Adrenal gland (tissue), 5 donors: ENCODE measurements at regions not wholly inside any gene's neighbourhood (a gene's known extent, or its start where the extent isn't known, plus 50 kb on each side); places are given as distances from the start of the nearest gene placed in this dataset.

ENCODE experiments used
- POLR2A ChIP-seq, 2 donors: fragments of 450-650 bp; IDR thresholded peaks; one replicate each; pipeline ENCODE4 v1.6.1; 2017; ENCODE audit warnings: antibody characterized with exemption in 2 of 2, mild to moderate bottlenecking in 2 of 2, moderate library complexity in 1 of 2
- TF ChIP-seq, protein P1 (sequence below), 6 experiments: fragments of 450-650 bp in 4 of 6; fragments of 200-600 bp in 2 of 6; sonication (generic) in 1 of 6; IDR thresholded peaks; 1 replicate in 5 of 6; 2 replicates in 1 of 6; pipeline versions ENCODE4 v1.5.1 to v1.8.0; 2016 to 2021; ENCODE audit warnings: antibody characterized with exemption in 6 of 6, mild to moderate bottlenecking in 2 of 6, moderate library complexity in 1 of 6
- donor health status: DM: no; HTN: no; CAD: no.

DNA sequence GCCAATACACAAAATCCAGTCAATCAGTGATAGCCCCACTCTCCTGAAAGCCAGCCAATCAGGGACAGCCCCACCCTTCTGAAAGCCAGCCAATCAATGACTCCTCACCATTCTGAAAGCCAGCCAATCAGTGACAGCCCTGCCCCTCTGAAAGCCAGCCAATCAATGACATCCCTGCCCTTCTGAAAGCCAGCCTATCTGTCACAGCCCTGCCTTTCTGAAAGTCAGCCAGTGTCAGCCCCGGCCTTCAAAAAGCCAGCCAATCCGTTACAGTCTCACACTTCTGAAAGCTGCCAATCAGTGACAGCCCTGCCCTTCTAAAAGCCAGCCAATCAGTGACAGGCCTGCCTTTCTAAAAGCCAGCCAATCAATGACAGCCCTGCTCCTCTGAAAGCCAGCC lies 95.9 kb upstream of the HDAC4 start:
- TF ChIP-seq, protein P1, sequence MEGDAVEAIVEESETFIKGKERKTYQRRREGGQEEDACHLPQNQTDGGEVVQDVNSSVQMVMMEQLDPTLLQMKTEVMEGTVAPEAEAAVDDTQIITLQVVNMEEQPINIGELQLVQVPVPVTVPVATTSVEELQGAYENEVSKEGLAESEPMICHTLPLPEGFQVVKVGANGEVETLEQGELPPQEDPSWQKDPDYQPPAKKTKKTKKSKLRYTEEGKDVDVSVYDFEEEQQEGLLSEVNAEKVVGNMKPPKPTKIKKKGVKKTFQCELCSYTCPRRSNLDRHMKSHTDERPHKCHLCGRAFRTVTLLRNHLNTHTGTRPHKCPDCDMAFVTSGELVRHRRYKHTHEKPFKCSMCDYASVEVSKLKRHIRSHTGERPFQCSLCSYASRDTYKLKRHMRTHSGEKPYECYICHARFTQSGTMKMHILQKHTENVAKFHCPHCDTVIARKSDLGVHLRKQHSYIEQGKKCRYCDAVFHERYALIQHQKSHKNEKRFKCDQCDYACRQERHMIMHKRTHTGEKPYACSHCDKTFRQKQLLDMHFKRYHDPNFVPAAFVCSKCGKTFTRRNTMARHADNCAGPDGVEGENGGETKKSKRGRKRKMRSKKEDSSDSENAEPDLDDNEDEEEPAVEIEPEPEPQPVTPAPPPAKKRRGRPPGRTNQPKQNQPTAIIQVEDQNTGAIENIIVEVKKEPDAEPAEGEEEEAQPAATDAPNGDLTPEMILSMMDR (IDR thresholded peaks at IDR 0.05), result no peak
- no peak for TF ChIP-seq POLR2A (IDR thresholded peaks at IDR 0.05)
